Naive thymus-derived CD4-positive, alpha-beta T cell (primary cell): ENCODE measurements at regions not wholly inside any gene's neighbourhood (a gene's known extent, or its start where the extent isn't known, plus 50 kb on each side); places are given as distances from the start of the nearest gene placed in this dataset.

Experiments
- ATAC-seq: fragments of 150-1000 bp; cut with Tn5 transposase; 2 replicates; pipeline ENCODE4 v1.10.0; 2021; ENCODE audit warnings: mild to moderate bottlenecking, moderate library complexity
- CTCF ChIA-PET: fragments of 350-600 bp; sonication (Branson Sonifier 250); formaldehyde crosslinking; loops from one replicate; lab custom pipeline; 2021; ENCODE audit warnings: antibody characterized with exemption; lab: Charles Lee
- POLR2A ChIA-PET: fragments of 350-600 bp; sonication (Branson Sonifier 250); formaldehyde crosslinking; loops from one replicate; lab custom pipeline; 2021; ENCODE audit warnings: antibody characterized with exemption, inconsistent platforms; lab: Charles Lee
- DNase-seq, 9 donors: peaks; one replicate each; pipeline versions ENCODE4 v3.0.0 to v3.0.0-alpha.2; 2020 to 2022; ENCODE audit warnings: mixed read lengths in 1 of 9
- H3K27ac ChIP-seq: one replicate; pipeline ENCODE4 v1.7.0; 2013; ENCODE audit warnings: mild to moderate bottlenecking, low read depth, low read length, moderate library complexity
- H3K27me3 ChIP-seq, 2 donors: one replicate each; pipeline ENCODE4 v1.7.0; 2013; ENCODE audit warnings: low read length in 2 of 2, mild to moderate bottlenecking in 2 of 2, moderate library complexity in 2 of 2; ENCODE audit not compliant: control insufficient read depth in 2 of 2, insufficient read depth in 2 of 2
- H3K36me3 ChIP-seq, 3 experiments: 1 replicate in 2 of 3; 2 replicates in 1 of 3; pipeline ENCODE4 v1.7.0; 2013; ENCODE audit warnings: low read length in 3 of 3, mild to moderate bottlenecking in 3 of 3, moderate library complexity in 1 of 3; ENCODE audit not compliant: insufficient read depth in 3 of 3, control insufficient read depth in 2 of 3
- H3K4me1 ChIP-seq, 2 donors: one replicate each; pipeline ENCODE4 v1.7.0; 2013; ENCODE audit warnings: low read length in 2 of 2, mild to moderate bottlenecking in 2 of 2, moderate library complexity in 1 of 2; ENCODE audit not compliant: control insufficient read depth in 2 of 2, insufficient read depth in 2 of 2
- H3K4me3 ChIP-seq: 2 replicates; pipeline ENCODE4 v1.7.0; 2013; ENCODE audit warnings: mild to moderate bottlenecking, low read length
- H3K9me3 ChIP-seq, 3 experiments: 1 replicate in 2 of 3; 2 replicates in 1 of 3; pipeline ENCODE4 v1.7.0; 2013; ENCODE audit warnings: low read length in 3 of 3; ENCODE audit not compliant: control insufficient read depth in 2 of 3
- H3K27ac Mint-ChIP-seq, 9 donors: one replicate each; pipeline ENCODE4 v1.8.0; 2020 to 2022; ENCODE audit warnings: mixed read lengths in 9 of 9, mild to moderate bottlenecking in 8 of 9, moderate library complexity in 5 of 9, inconsistent platforms in 2 of 9
- H3K27me3 Mint-ChIP-seq, 5 donors: one replicate each; pipeline ENCODE4 v1.8.0; 2021 to 2022; ENCODE audit warnings: mixed read lengths in 5 of 5, mild to moderate bottlenecking in 1 of 5
- H3K36me3 Mint-ChIP-seq, 5 donors: one replicate each; pipeline ENCODE4 v1.8.0; 2020 to 2022; ENCODE audit warnings: mixed read lengths in 5 of 5, mild to moderate bottlenecking in 3 of 5, inconsistent platforms in 1 of 5
- H3K4me1 Mint-ChIP-seq, 7 donors: one replicate each; pipeline ENCODE4 v1.8.0; 2020 to 2022; ENCODE audit warnings: mixed read lengths in 7 of 7, mild to moderate bottlenecking in 3 of 7, inconsistent platforms in 1 of 7
- H3K4me3 Mint-ChIP-seq, 10 donors: one replicate each; pipeline ENCODE4 v1.8.0; 2020 to 2022; ENCODE audit warnings: mild to moderate bottlenecking in 10 of 10, mixed read lengths in 10 of 10, moderate library complexity in 6 of 10, inconsistent platforms in 2 of 10
- H3K9me3 Mint-ChIP-seq, 11 donors: one replicate each; pipeline ENCODE4 v1.8.0; 2020 to 2022; ENCODE audit warnings: mixed read lengths in 11 of 11, mild to moderate bottlenecking in 4 of 11, inconsistent platforms in 1 of 11, moderate library complexity in 1 of 11
- intact Hi-C, 2 donors: fragments of 100-400 bp; cut with micrococcal nuclease; formaldehyde crosslinking; loops; one replicate each; pipeline ENCODE4 v1.15.1; 2023

GRCh38 chr12:107488666-107489065 lies 196.9 kb upstream of the PWP1 start:
- peaks cover 3 to 25% of the 10 kb centered on the region in 2 donors for H3K4me1 ChIP-seq
- H3K4me3 ChIP-seq: no peak overlapping the region
- no peak for DNase-seq
- no peaks in the 10 kb centered on the region for H3K9me3 ChIP-seq
- peaks cover 25 to 79% (median 68%) of the 10 kb centered on the region in 7 donors for H3K4me1 Mint-ChIP-seq
- H3K27me3 Mint-ChIP-seq: no peaks in the 10 kb centered on the region
- H3K27ac Mint-ChIP-seq: no peak overlapping the region
- no peak for ATAC-seq
- intact Hi-C loops: no loop called here
- ChIA-PET CTCF (no interaction called here), POLR2A (no interaction called here)
- H3K9me3 Mint-ChIP-seq: no peaks in the 10 kb centered on the region
- H3K4me3 Mint-ChIP-seq: no peak overlapping the region
- no peak overlapping the region for H3K27ac ChIP-seq
- no peaks in the 10 kb centered on the region for H3K36me3 ChIP-seq
- no peaks in the 10 kb centered on the region for H3K27me3 ChIP-seq
- H3K36me3 Mint-ChIP-seq: no peaks in the 10 kb centered on the region

DNA sequence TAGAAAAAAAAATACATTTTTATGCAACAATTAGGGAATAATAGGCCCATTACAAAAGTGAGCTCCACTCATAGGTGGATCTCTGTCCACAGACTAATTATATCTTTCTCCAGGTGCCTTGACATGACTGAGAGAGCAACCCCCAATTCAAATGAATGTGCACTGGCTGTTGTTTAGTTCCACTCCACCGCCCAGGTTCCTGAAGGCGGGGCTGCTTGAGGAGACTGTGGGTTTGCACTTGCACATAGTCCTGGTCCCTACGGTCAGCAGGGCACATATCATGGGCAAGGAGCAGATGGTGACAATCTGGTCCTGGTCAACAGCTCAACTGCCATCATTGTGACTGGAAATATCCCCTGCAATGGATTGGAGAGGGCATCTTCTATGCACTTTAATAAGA lies 195.6 kb upstream of the PWP1 start:
- H3K27ac Mint-ChIP-seq: no peak overlapping the region
- no peak overlapping the region for H3K27ac ChIP-seq
- H3K9me3 ChIP-seq: no peaks in the 10 kb centered on the region
- ChIA-PET CTCF (no interaction called here), POLR2A (no interaction called here)
- no peaks in the 10 kb centered on the region for H3K36me3 ChIP-seq
- DNase-seq (no peak), ATAC-seq (no peak)
- H3K4me3 ChIP-seq: no peak overlapping the region
- peaks cover 0 to 2% (median 0%) of the 10 kb centered on the region in 5 donors for H3K36me3 Mint-ChIP-seq
- H3K9me3 Mint-ChIP-seq: no peaks in the 10 kb centered on the region
- no peaks in the 10 kb centered on the region for H3K27me3 ChIP-seq
- no peak overlapping the region for H3K4me3 Mint-ChIP-seq
- peaks cover 3 to 25% of the 10 kb centered on the region in 2 donors for H3K4me1 ChIP-seq
- peaks cover 25 to 70% (median 59%) of the 10 kb centered on the region in 7 donors for H3K4me1 Mint-ChIP-seq
- no peaks in the 10 kb centered on the region for H3K27me3 Mint-ChIP-seq
- intact Hi-C loops: no loop called here

DNA sequence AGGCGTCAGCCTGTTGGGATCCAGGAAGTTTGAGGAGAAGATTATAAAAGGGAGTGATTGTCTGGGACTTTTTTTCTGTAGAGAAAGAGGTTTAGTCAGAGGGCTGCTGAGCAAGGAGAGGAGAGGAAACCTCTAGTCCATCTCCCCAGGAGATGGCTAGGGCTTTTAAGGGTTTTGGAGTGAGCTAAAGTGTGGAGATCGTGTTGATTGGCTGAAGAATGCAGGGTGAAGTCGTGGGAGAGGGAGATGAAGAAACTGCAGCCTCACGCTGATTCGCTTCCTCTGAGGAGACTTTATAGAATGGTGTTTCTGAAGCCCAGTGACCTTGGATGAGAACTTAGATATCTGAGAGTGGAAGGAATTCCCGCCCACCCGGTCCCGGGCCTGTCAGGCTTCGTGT lies 193.7 kb upstream of the PWP1 start:
- H3K36me3 ChIP-seq: no peaks in the 10 kb centered on the region
- Mint-ChIP-seq H3K9me3 (peaks cover 0 to 1% (median 0%) of the 10 kb centered on the region in 11 donors), H3K36me3 (peaks cover 0 to 9% (median 3%) of the 10 kb centered on the region in 5 donors), H3K27ac (peak overlapping the region in 6 of 9 donors; percentile 58 to 93 (median 78)), H3K4me1 (peaks cover 22 to 56% (median 40%) of the 10 kb centered on the region in 7 donors), H3K27me3 (no peaks in the 10 kb centered on the region), H3K4me3 (peak overlapping the region in 4 of 10 donors; percentile 18 to 64 (median 50))
- peaks cover 3 to 20% of the 10 kb centered on the region in 2 donors for H3K4me1 ChIP-seq
- ATAC-seq (no peak), DNase-seq (no peak)
- H3K9me3 ChIP-seq: no peaks in the 10 kb centered on the region
- CTCF ChIA-PET: no interaction called here
- H3K4me3 ChIP-seq: no peak overlapping the region
- no peak overlapping the region for H3K27ac ChIP-seq
- intact Hi-C loops: no loop called here
- H3K27me3 ChIP-seq: no peaks in the 10 kb centered on the region
- POLR2A ChIA-PET: no interaction called here

- peaks cover 0 to 15% (median 9%) of the 10 kb centered on the region in 5 donors for H3K36me3 Mint-ChIP-seq
- intact Hi-C loops: no loop called here
These were observed 193.0 kb upstream of the PWP1 start for GRCh38 chr12:107492393-107493134.

DNA sequence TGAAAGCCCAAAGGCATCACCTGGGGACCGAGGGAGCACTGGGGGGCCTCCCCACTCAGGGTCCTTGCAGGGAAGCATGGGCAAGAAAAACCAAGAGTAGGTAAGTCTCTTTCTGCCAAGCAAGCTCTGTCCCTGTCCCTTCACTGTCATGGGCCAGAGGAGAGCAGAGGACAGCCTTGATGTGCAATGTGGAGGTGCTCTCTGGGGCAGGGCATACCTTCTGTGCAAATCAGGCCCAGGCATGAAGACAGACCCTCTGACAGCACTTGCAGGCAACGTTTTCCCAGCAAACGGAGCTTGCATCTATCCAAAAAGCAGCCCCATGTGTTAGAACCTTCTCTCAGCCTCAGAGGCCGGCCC lies 192.5 kb upstream of the PWP1 start:
- Histone ChIP-seq H3K4me1 (peaks cover 0 to 16% of the 10 kb centered on the region in 2 donors), H3K27ac (peak overlapping the region; percentile 15), H3K27me3 (no peaks in the 10 kb centered on the region), H3K4me3 (no peak overlapping the region), H3K9me3 (no peaks in the 10 kb centered on the region), H3K36me3 (no peaks in the 10 kb centered on the region)
- peaks cover 17 to 44% (median 30%) of the 10 kb centered on the region in 7 donors for H3K4me1 Mint-ChIP-seq
- no peaks in the 10 kb centered on the region for H3K27me3 Mint-ChIP-seq
- DNase-seq: no peak
- peak overlapping the region; percentile 62 to 94 (median 84) for H3K27ac Mint-ChIP-seq
- peaks cover 0 to 19% (median 9%) of the 10 kb centered on the region in 5 donors for H3K36me3 Mint-ChIP-seq
- peak; percentile 12 for ATAC-seq
- peak overlapping the region in 8 of 10 donors; percentile 24 to 82 (median 64) for H3K4me3 Mint-ChIP-seq
- intact Hi-C loops: no loop called here
- ChIA-PET CTCF (interaction anchor here (0.8 to 0.9 kb wide), 2 partner anchors 403 to 677 kb away, joined by 3 read pairs; no protein-coding TSS in a partner anchor), POLR2A (interaction anchor here (0.6 to 0.7 kb wide), 2 partner anchors 311 to 725 kb away, joined by 3 to 4 read pairs; no protein-coding TSS in a partner anchor)
- peaks cover 0 to 7% (median 0%) of the 10 kb centered on the region in 11 donors for H3K9me3 Mint-ChIP-seq

More at GRCh38 chr12:107492393-107493134, 193.0 kb upstream of the PWP1 start:
- H3K27me3 Mint-ChIP-seq: no peaks in the 10 kb centered on the region
- peak in 1 of 9 donors; percentile 9 for DNase-seq
- peaks cover 22 to 49% (median 33%) of the 10 kb centered on the region in 7 donors for H3K4me1 Mint-ChIP-seq
- Histone ChIP-seq H3K9me3 (no peaks in the 10 kb centered on the region), H3K27ac (peak overlapping the region; percentile 15), H3K36me3 (no peaks in the 10 kb centered on the region), H3K4me3 (no peak overlapping the region), H3K27me3 (no peaks in the 10 kb centered on the region), H3K4me1 (peaks cover 3 to 19% of the 10 kb centered on the region in 2 donors)
- CTCF ChIA-PET: interaction anchor here (0.8 to 0.9 kb wide), 2 partner anchors 403 to 676 kb away, joined by 3 read pairs; no protein-coding TSS in a partner anchor
- peaks cover 0 to 7% (median 0%) of the 10 kb centered on the region in 11 donors for H3K9me3 Mint-ChIP-seq
- ATAC-seq: peak; percentile 40
- POLR2A ChIA-PET: no interaction called here
- H3K4me3 Mint-ChIP-seq: peak overlapping the region; percentile 0 to 82 (median 64)
- peak overlapping the region; percentile 62 to 94 (median 84) for H3K27ac Mint-ChIP-seq

GRCh38 chr12:107493666-107494065 lies 191.9 kb upstream of the PWP1 start:
- DNase-seq: no peak
- Histone ChIP-seq H3K27me3 (no peaks in the 10 kb centered on the region), H3K4me1 (peaks cover 0 to 16% of the 10 kb centered on the region in 2 donors), H3K27ac (no peak overlapping the region), H3K4me3 (no peak overlapping the region), H3K9me3 (no peaks in the 10 kb centered on the region), H3K36me3 (no peaks in the 10 kb centered on the region)
- Mint-ChIP-seq H3K36me3 (peaks cover 0 to 19% (median 9%) of the 10 kb centered on the region in 5 donors), H3K27me3 (no peaks in the 10 kb centered on the region), H3K9me3 (peaks cover 0 to 7% (median 0%) of the 10 kb centered on the region in 11 donors), H3K4me3 (no peak overlapping the region), H3K4me1 (peaks cover 17 to 44% (median 28%) of the 10 kb centered on the region in 7 donors), H3K27ac (peak overlapping the region in 4 of 9 donors; percentile 28 to 67 (median 36))
- no peak for ATAC-seq
- CTCF ChIA-PET: no interaction called here
- POLR2A ChIA-PET: interaction anchor here (0.6 to 0.7 kb wide), 2 partner anchors 312 to 726 kb away, joined by 3 to 4 read pairs; no protein-coding TSS in a partner anchor
- intact Hi-C loops: no loop called here
